ENCODE measurements at regions not wholly inside any gene's neighbourhood (a gene's known extent, or its start where the extent isn't known, plus 50 kb on each side); places are given as distances from the start of the nearest gene placed in this dataset.

GRCh38 chr14:28143316-28143715 lies 623.3 kb upstream of the FOXG1 start:
- Histone ChIP-seq H3K36me3 (no peaks in the 10 kb centered on the region), H3K9me3 (peaks cover 0 to 18% (median 0%) of the 10 kb centered on the region in 11 donors), H3K27ac (no peak overlapping the region), H3K4me3 (no peak overlapping the region), H3K27me3 (no peaks in the 10 kb centered on the region), H3K4me1 (no peaks in the 10 kb centered on the region)
- TF ChIP-seq, protein P1, sequence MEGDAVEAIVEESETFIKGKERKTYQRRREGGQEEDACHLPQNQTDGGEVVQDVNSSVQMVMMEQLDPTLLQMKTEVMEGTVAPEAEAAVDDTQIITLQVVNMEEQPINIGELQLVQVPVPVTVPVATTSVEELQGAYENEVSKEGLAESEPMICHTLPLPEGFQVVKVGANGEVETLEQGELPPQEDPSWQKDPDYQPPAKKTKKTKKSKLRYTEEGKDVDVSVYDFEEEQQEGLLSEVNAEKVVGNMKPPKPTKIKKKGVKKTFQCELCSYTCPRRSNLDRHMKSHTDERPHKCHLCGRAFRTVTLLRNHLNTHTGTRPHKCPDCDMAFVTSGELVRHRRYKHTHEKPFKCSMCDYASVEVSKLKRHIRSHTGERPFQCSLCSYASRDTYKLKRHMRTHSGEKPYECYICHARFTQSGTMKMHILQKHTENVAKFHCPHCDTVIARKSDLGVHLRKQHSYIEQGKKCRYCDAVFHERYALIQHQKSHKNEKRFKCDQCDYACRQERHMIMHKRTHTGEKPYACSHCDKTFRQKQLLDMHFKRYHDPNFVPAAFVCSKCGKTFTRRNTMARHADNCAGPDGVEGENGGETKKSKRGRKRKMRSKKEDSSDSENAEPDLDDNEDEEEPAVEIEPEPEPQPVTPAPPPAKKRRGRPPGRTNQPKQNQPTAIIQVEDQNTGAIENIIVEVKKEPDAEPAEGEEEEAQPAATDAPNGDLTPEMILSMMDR (IDR thresholded peaks at IDR 0.05) = no peak
- 59 to 61% methylated on average over 3 of the region's 3 CpGs for WGBS, 2 donors
- intact Hi-C loops (cut with DNase I) = no loop called here
- DNase-seq = no peak
- no peak for ATAC-seq

DNA sequence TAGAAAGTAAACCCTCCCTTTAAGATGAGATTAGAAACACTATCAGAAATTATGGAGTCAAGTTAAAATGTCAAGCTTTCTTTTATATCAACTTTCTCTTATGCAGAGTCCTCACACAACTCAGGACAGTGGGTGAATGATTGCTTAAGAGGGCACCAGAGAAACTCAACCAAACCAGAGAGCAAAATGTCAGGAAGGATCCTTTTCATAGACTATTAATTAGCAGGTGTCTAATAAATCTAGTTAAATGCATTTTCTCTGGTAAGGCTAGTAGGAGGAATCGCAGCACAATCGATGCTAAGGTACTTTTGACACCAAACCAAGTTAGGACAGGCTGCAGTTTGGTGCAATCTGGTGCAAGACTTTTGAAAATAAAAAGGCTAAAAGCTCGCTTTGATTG lies 614.7 kb upstream of the FOXG1 start:
- intact Hi-C loops (cut with DNase I) = no loop called here
- Histone ChIP-seq H3K27ac (no peak overlapping the region), H3K27me3 (no peaks in the 10 kb centered on the region), H3K9me3 (peaks cover 0 to 15% (median 0%) of the 10 kb centered on the region in 11 donors), H3K4me1 (no peaks in the 10 kb centered on the region), H3K36me3 (no peaks in the 10 kb centered on the region), H3K4me3 (no peak overlapping the region)
- WGBS, 2 donors = 73 to 82% methylated on average over 3 of the region's 3 CpGs
- TF ChIP-seq, protein P1 (IDR thresholded peaks at IDR 0.05) = no peak
- DNase-seq = no peak
- ATAC-seq = no peak

GRCh38 chr14:28152453-28153044 lies 614.0 kb upstream of the FOXG1 start:
- TF ChIP-seq, protein P1 (IDR thresholded peaks at IDR 0.05) = no peak
- H3K27me3 ChIP-seq = no peaks in the 10 kb centered on the region
- H3K27ac ChIP-seq = no peak overlapping the region
- H3K36me3 ChIP-seq = no peaks in the 10 kb centered on the region
- H3K9me3 ChIP-seq = peaks cover 0 to 9% (median 0%) of the 10 kb centered on the region in 11 donors
- DNase-seq (no peak), ATAC-seq (no peak)
- 65 to 74% methylated on average over 4 of the region's 4 CpGs for WGBS, 2 donors
- intact Hi-C loops (cut with DNase I) = no loop called here
- no peaks in the 10 kb centered on the region for H3K4me1 ChIP-seq
- no peak overlapping the region for H3K4me3 ChIP-seq

- TF ChIP-seq, protein P1 (IDR thresholded peaks at IDR 0.05) = no peak
- H3K4me3 ChIP-seq = no peak overlapping the region
- DNase-seq = no peak
- intact Hi-C loops (cut with DNase I) = no loop called here
- ATAC-seq = no peak
- no peaks in the 10 kb centered on the region for H3K36me3 ChIP-seq
- peaks cover 0 to 3% (median 0%) of the 10 kb centered on the region in 11 donors for H3K9me3 ChIP-seq
- H3K4me1 ChIP-seq = no peaks in the 10 kb centered on the region
- WGBS, 2 donors = 84 to 88% methylated on average over 14 of the region's 14 CpGs
- H3K27me3 ChIP-seq = no peaks in the 10 kb centered on the region
- H3K27ac ChIP-seq = no peak overlapping the region
Measured at GRCh38 chr14:28157289-28157869, 609.2 kb upstream of the FOXG1 start.

Measured in heart right ventricle (tissue), 16 donors.